Stimulated activated CD8-positive, alpha-beta memory T cell treated with anti-CD3 and anti-CD28 coated beads, Interleukin-15, amount 100 ng/mL, for 4 hours (primary cell): ENCODE measurements at regions not wholly inside any gene's neighbourhood (a gene's known extent, or its start where the extent isn't known, plus 50 kb on each side); places are given as distances from the start of the nearest gene placed in this dataset.

ENCODE experiments used
- DNase-seq, 2 donors: peaks; one replicate each; pipeline ENCODE4 v3.0.0-alpha.2; 2020; ENCODE audit warnings: low read depth in 2 of 2

GRCh38 chr11:129266536-129266935, 74.4 kb upstream of the ARHGAP32 start:
- no peak for DNase-seq

- DNase-seq: no peak
Observed at GRCh38 chr11:129265125-129265788, 73.1 kb upstream of the ARHGAP32 start.

GRCh38 chr11:129264114-129264513, 72.0 kb upstream of the ARHGAP32 start:
- no peak for DNase-seq

- no peak for DNase-seq
Observed at GRCh38 chr11:129260750-129261149, 68.6 kb upstream of the ARHGAP32 start.

GRCh38 chr11:129259931-129260348, 67.8 kb upstream of the ARHGAP32 start:
- no peak for DNase-seq

GRCh38 chr11:129258205-129258604, 66.1 kb upstream of the ARHGAP32 start:
- DNase-seq: no peak

GRCh38 chr11:129257512-129257911, 65.4 kb upstream of the ARHGAP32 start:
- DNase-seq: no peak

- no peak for DNase-seq
Observed at GRCh38 chr11:129252621-129253020, 60.5 kb upstream of the ARHGAP32 start.

- no peak for DNase-seq
Observed at GRCh38 chr11:129251067-129251466, 58.9 kb upstream of the ARHGAP32 start.

- DNase-seq: no peak
Observed at GRCh38 chr11:129249923-129250322, 57.8 kb upstream of the ARHGAP32 start.

GRCh38 chr11:129249351-129249750, 57.2 kb upstream of the ARHGAP32 start:
- no peak for DNase-seq

- DNase-seq: no peak
Observed at GRCh38 chr11:129248618-129249017, 56.5 kb upstream of the ARHGAP32 start.

- DNase-seq: no peak
Observed at GRCh38 chr11:129247135-129247534, 55.0 kb upstream of the ARHGAP32 start.

- DNase-seq: no peak
Observed at GRCh38 chr11:129242855-129243254, 50.7 kb upstream of the ARHGAP32 start.
